H1 (cell line): ENCODE measurements at regions not wholly inside any gene's neighbourhood (a gene's known extent, or its start where the extent isn't known, plus 50 kb on each side); places are given as distances from the start of the nearest gene placed in this dataset.

ENCODE experiments used
- CTCF ChIA-PET: fragments of 300-600 bp; sonication (Branson Sonifier 250); formaldehyde crosslinking; loops from one replicate; lab custom pipeline; 2021; ENCODE audit not compliant: partially characterized antibody; lab: Charles Lee
- POLR2A ChIA-PET: fragments of 300-600 bp; sonication (Branson Sonifier 250); formaldehyde crosslinking; loops from one replicate; lab custom pipeline; 2021; ENCODE audit warnings: inconsistent platforms; ENCODE audit not compliant: partially characterized antibody; lab: Charles Lee
- DNase-seq, 2 experiments: peaks; one replicate each; pipeline versions ENCODE4 v3.0.0 to v3.0.0-alpha.2; 2010 to 2022; ENCODE audit warnings: low spot score in 2 of 2, low read depth in 1 of 2, mixed read lengths in 1 of 2
- FAIRE-seq: peaks from 2 replicates; lab custom pipeline; 2011; peaks lifted over from hg19 to GRCh38; lab: Jason Lieb, UNC
- H2AFZ ChIP-seq: 2 replicates; pipeline ENCODE4 v1.8.1; 2012; ENCODE audit warnings: low read length, inconsistent platforms
- H2AK5ac ChIP-seq: 2 replicates; pipeline ENCODE4 v1.6.1; 2013; ENCODE audit warnings: low read depth, low read length
- H2BK120ac ChIP-seq: replicated peaks from 2 replicates; pipeline ENCODE3; 2013; ENCODE audit warnings: low read depth, low read length, inconsistent platforms
- H2BK12ac ChIP-seq: 2 replicates; pipeline ENCODE4 v1.6.1; 2013; ENCODE audit warnings: low read depth, low read length
- H2BK15ac ChIP-seq: 2 replicates; pipeline ENCODE4 v1.6.1; 2013; ENCODE audit warnings: low read length
- H2BK20ac ChIP-seq: 2 replicates; pipeline ENCODE4 v1.6.1; 2013; ENCODE audit warnings: low read length
- H2BK5ac ChIP-seq: 2 replicates; pipeline ENCODE4 v1.6.1; 2013; ENCODE audit warnings: low read depth, low read length
- H3K14ac ChIP-seq: 2 replicates; pipeline ENCODE4 v1.6.1; 2013; ENCODE audit warnings: inconsistent platforms; ENCODE audit not compliant: insufficient read length
- H3K18ac ChIP-seq: 2 replicates; pipeline ENCODE4 v1.6.1; 2013; ENCODE audit warnings: low read length; ENCODE audit errors: extremely low read depth
- H3K23ac ChIP-seq: 2 replicates; pipeline ENCODE4 v1.6.1; 2013; ENCODE audit warnings: inconsistent platforms; ENCODE audit not compliant: insufficient read length
- H3K23me2 ChIP-seq: 2 replicates; pipeline ENCODE4 v1.6.1; 2013; ENCODE audit warnings: low read depth, low read length
- H3K27ac ChIP-seq: 2 replicates; pipeline ENCODE4 v1.6.1; 2011; ENCODE audit warnings: low read depth, low read length, inconsistent platforms
- H3K27me3 ChIP-seq, 4 experiments: replicated peaks in 1 of 4; 1 replicate in 1 of 4; 2 replicates in 3 of 4; pipeline versions ENCODE4 v1.6.1 to v1.8.1; 2011 to 2013; ENCODE audit warnings: low read length in 3 of 4, mild to moderate bottlenecking in 3 of 4, inconsistent platforms in 2 of 4, mixed read lengths in 2 of 4, moderate library complexity in 1 of 4; ENCODE audit not compliant: control insufficient read depth in 3 of 4, insufficient read depth in 3 of 4; ENCODE audit errors: extremely low read depth in 1 of 4
- H3K36me3 ChIP-seq, 4 experiments: 2 replicates each; pipeline versions ENCODE4 v1.6.1 to v1.8.1; 2011 to 2013; ENCODE audit warnings: mild to moderate bottlenecking in 4 of 4, low read length in 3 of 4, moderate library complexity in 2 of 4, control low read depth in 1 of 4, inconsistent platforms in 1 of 4; ENCODE audit not compliant: insufficient read depth in 4 of 4, control insufficient read depth in 2 of 4
- H3K4ac ChIP-seq: replicated peaks from 2 replicates; pipeline ENCODE3; 2013; ENCODE audit warnings: low read length, low read depth, mixed read lengths, inconsistent platforms; ENCODE audit not compliant: insufficient read length
- H3K4me1 ChIP-seq, 4 experiments: replicated peaks in 1 of 4; 1 replicate in 1 of 4; 2 replicates in 3 of 4; pipeline versions ENCODE4 v1.6.1 to v1.8.1; 2011 to 2013; ENCODE audit warnings: low read length in 3 of 4, inconsistent platforms in 2 of 4, mixed read lengths in 1 of 4; ENCODE audit not compliant: insufficient read depth in 4 of 4, control insufficient read depth in 3 of 4
- H3K4me2 ChIP-seq, 2 experiments: 2 replicates each; pipeline versions ENCODE4 v1.6.1 to v1.8.1; 2011 to 2013; ENCODE audit warnings: low read depth in 2 of 2, low read length in 2 of 2, control low read depth in 1 of 2, inconsistent platforms in 1 of 2, mild to moderate bottlenecking in 1 of 2; ENCODE audit not compliant: insufficient read depth in 1 of 2
- H3K4me3 ChIP-seq, 4 experiments: fragments of 200-600, 300-600 bp in 1 of 4; sonication (generic), shearing (Covaris generic), sonication (Bioruptor Twin) in 1 of 4; 2 replicates each; pipeline versions ENCODE4 v1.5.1 to v1.8.1; 2011 to 2016; ENCODE audit warnings: low read length in 4 of 4, low read depth in 3 of 4, control low read depth in 2 of 4, inconsistent platforms in 2 of 4, mild to moderate bottlenecking in 2 of 4, mixed read lengths in 1 of 4, moderate library complexity in 1 of 4; ENCODE audit not compliant: insufficient read depth in 2 of 4; ENCODE audit errors: extremely low read depth in 1 of 4
- H3K56ac ChIP-seq: replicated peaks from 2 replicates; pipeline ENCODE3; 2013; ENCODE audit warnings: low read depth, mild to moderate bottlenecking, mixed read lengths, low read length, inconsistent platforms; ENCODE audit not compliant: insufficient read length
- H3K79me1 ChIP-seq: 2 replicates; pipeline ENCODE4 v1.6.1; 2013; ENCODE audit warnings: low read depth, low read length, control low read depth
- H3K79me2 ChIP-seq, 2 experiments: 2 replicates each; pipeline versions ENCODE4 v1.6.1 to v1.8.1; 2012 to 2013; ENCODE audit warnings: low read length in 2 of 2, mild to moderate bottlenecking in 2 of 2, inconsistent platforms in 1 of 2; ENCODE audit not compliant: insufficient read depth in 2 of 2, control insufficient read depth in 1 of 2
- H3K9ac ChIP-seq, 4 experiments: replicated peaks in 1 of 4; 1 replicate in 1 of 4; 2 replicates in 3 of 4; pipeline versions ENCODE4 v1.6.1 to v1.8.1; 2011 to 2013; ENCODE audit warnings: low read depth in 3 of 4, low read length in 3 of 4, control low read depth in 2 of 4, mild to moderate bottlenecking in 2 of 4, moderate library complexity in 2 of 4, inconsistent platforms in 1 of 4; ENCODE audit errors: extremely low read depth in 1 of 4
- H3K9me3 ChIP-seq, 2 experiments: 2 replicates each; pipeline versions ENCODE4 v1.6.1 to v1.8.1; 2012 to 2013; ENCODE audit warnings: mild to moderate bottlenecking in 2 of 2, moderate library complexity in 2 of 2, control low read depth in 1 of 2, inconsistent platforms in 1 of 2, low read depth in 1 of 2, low read length in 1 of 2, mixed read lengths in 1 of 2; ENCODE audit not compliant: insufficient read depth in 2 of 2
- H4K20me1 ChIP-seq, 2 experiments: replicated peaks in 1 of 2; 2 replicates each; pipeline versions ENCODE3 to v1.8.1; 2011 to 2013; ENCODE audit warnings: inconsistent platforms in 2 of 2, low read length in 2 of 2, mild to moderate bottlenecking in 1 of 2; ENCODE audit not compliant: insufficient read depth in 2 of 2, control insufficient read depth in 1 of 2
- H4K5ac ChIP-seq: 2 replicates; pipeline ENCODE4 v1.6.1; 2013; ENCODE audit warnings: low read length, low read depth, mixed read lengths, inconsistent platforms; ENCODE audit not compliant: insufficient read length
- H4K8ac ChIP-seq: 2 replicates; pipeline ENCODE4 v1.8.0; 2013; ENCODE audit warnings: mild to moderate bottlenecking, moderate library complexity, low read length, inconsistent platforms; ENCODE audit not compliant: insufficient read depth; ENCODE audit errors: extremely low read depth
- H4K91ac ChIP-seq: replicated peaks from 2 replicates; pipeline ENCODE3; 2013; ENCODE audit warnings: low read length, mixed read lengths, inconsistent platforms; ENCODE audit not compliant: insufficient read length
- BACH1 ChIP-seq: IDR thresholded peaks from 2 replicates; pipeline ENCODE4 v1.6.1; 2012; ENCODE audit warnings: low read length, improper control_type of control experiment
- CHD2 ChIP-seq: IDR thresholded peaks from 2 replicates; pipeline ENCODE4 v1.6.1; 2012; ENCODE audit warnings: low read length, improper control_type of control experiment
- CTBP2 ChIP-seq: IDR thresholded peaks from 2 replicates; pipeline ENCODE4 v1.7.0; 2011; ENCODE audit warnings: borderline replicate concordance, mild to moderate bottlenecking, moderate library complexity, mixed read lengths, low read length; ENCODE audit not compliant: insufficient read depth, insufficient read length
- EZH2 ChIP-seq: fragments of 200-600 bp; sonication (generic); IDR thresholded peaks from 2 replicates; pipeline ENCODE4 v1.7.1; 2012; ENCODE audit warnings: low read depth, mild to moderate bottlenecking, moderate library complexity, low read length, inconsistent platforms; ENCODE audit not compliant: severe bottlenecking
- HDAC6 ChIP-seq: IDR thresholded peaks from one replicate; pipeline ENCODE4 v1.7.1; 2012; ENCODE audit warnings: low read depth, mild to moderate bottlenecking, inconsistent platforms, low read length, moderate library complexity
- KDM1A ChIP-seq: fragments of 200-600, 300-600 bp; sonication (generic); IDR thresholded peaks from 2 replicates; pipeline ENCODE4 v1.7.1; 2016; ENCODE audit warnings: mild to moderate bottlenecking, low read length, borderline replicate concordance
- MAX ChIP-seq: IDR thresholded peaks from 2 replicates; pipeline ENCODE4 v1.6.1; 2012; ENCODE audit warnings: inconsistent platforms
- PHF8 ChIP-seq: fragments of 200-600 bp; sonication (generic); conservative IDR thresholded peaks from 2 replicates; pipeline ENCODE4 v1.7.1; 2012; ENCODE audit warnings: low read depth, mild to moderate bottlenecking, inconsistent platforms, low read length, moderate library complexity
- RXRA ChIP-seq: IDR thresholded peaks from 2 replicates; pipeline ENCODE4 v1.6.1; 2011; ENCODE audit warnings: low read depth, mild to moderate bottlenecking, low read length, moderate library complexity; ENCODE audit not compliant: insufficient read depth
- SP1 ChIP-seq: IDR thresholded peaks from 2 replicates; pipeline ENCODE4 v1.6.1; 2011; ENCODE audit warnings: low read depth, low read length
- SP4 ChIP-seq: IDR thresholded peaks from 2 replicates; pipeline ENCODE4 v1.6.1; 2012; ENCODE audit warnings: low read length, inconsistent platforms
- SRF ChIP-seq: IDR thresholded peaks from 2 replicates; pipeline ENCODE4 v1.6.1; 2011; ENCODE audit warnings: mild to moderate bottlenecking, low read depth, low read length, moderate library complexity
- TAF7 ChIP-seq: optimal IDR thresholded peaks from 2 replicates; pipeline ENCODE3; 2011; ENCODE audit warnings: low read depth, mild to moderate bottlenecking, inconsistent platforms, low read length, moderate library complexity, borderline replicate concordance
- TCF12 ChIP-seq: IDR thresholded peaks from 2 replicates; pipeline ENCODE4 v1.6.1; 2011; ENCODE audit warnings: low read depth, mild to moderate bottlenecking, low read length
- WGBS, 2 experiments: shearing (Covaris generic) in 1 of 2; methylation state at CpG; one replicate each; pipeline versions ENCODE4 v1.1.6 to v1.1.7; 2013 to 2015; ENCODE audit warnings: low lambda C conversion rate in 2 of 2, mixed read lengths in 2 of 2, inconsistent platforms in 1 of 2, low coverage in 1 of 2, missing lambda C conversion rate in 1 of 2; ENCODE audit not compliant: insufficient replicate concordance in 2 of 2, insufficient coverage in 1 of 2, insufficient read length in 1 of 2; ENCODE audit errors: extremely low coverage in 1 of 2, missing lambda C conversion rate in 1 of 2; 5-methylcytosine and 5-hydroxymethylcytosine counted together

- H4K8ac ChIP-seq: no peak overlapping the region
- ChIA-PET CTCF (no interaction called here), POLR2A (no interaction called here)
- no peak for TF ChIP-seq RXRA
- no peak for TF ChIP-seq TCF12
- TF ChIP-seq MAX: no peak
- no peak for TF ChIP-seq TAF7
- no peak for TF ChIP-seq HDAC6
- no peak for TF ChIP-seq CTBP2
- TF ChIP-seq SRF: no peak
- TF ChIP-seq EZH2: no peak
- no peak for TF ChIP-seq BACH1
- no peak for TF ChIP-seq PHF8
- TF ChIP-seq CHD2: no peak
- no peak for TF ChIP-seq KDM1A
- TF ChIP-seq SP4: no peak
- TF ChIP-seq SP1: no peak
- H3K23me2 ChIP-seq: no peaks in the 10 kb centered on the region
- H4K91ac ChIP-seq: no peak overlapping the region
- H3K79me1 ChIP-seq: no peaks in the 10 kb centered on the region
- H3K9me3 ChIP-seq: no peaks in the 10 kb centered on the region
- H3K23ac ChIP-seq: no peak overlapping the region
- 100% methylated on average over 1 of the region's 1 CpG; no CpG with 5 or more reads in 1 of the 2 experiments for WGBS, 2 experiments
- H3K56ac ChIP-seq: no peak overlapping the region
- no peak overlapping the region for H2BK5ac ChIP-seq
- H3K14ac ChIP-seq: no peak overlapping the region
- H3K27me3 ChIP-seq: no peaks in the 10 kb centered on the region
- H3K9ac ChIP-seq: no peak overlapping the region
- FAIRE-seq: no peak
- no peak overlapping the region for H4K5ac ChIP-seq
- no peaks in the 10 kb centered on the region for H3K79me2 ChIP-seq
- no peak overlapping the region for H3K18ac ChIP-seq
- no peak for DNase-seq
- H3K36me3 ChIP-seq: no peaks in the 10 kb centered on the region
- no peak overlapping the region for H3K4ac ChIP-seq
- H3K27ac ChIP-seq: no peak overlapping the region
- no peak overlapping the region for H3K4me2 ChIP-seq
- no peaks in the 10 kb centered on the region for H3K4me1 ChIP-seq
- H2BK20ac ChIP-seq: no peak overlapping the region
- no peak overlapping the region for H3K4me3 ChIP-seq
- no peak overlapping the region for H2BK120ac ChIP-seq
- no peak overlapping the region for H2BK12ac ChIP-seq
- no peaks in the 10 kb centered on the region for H4K20me1 ChIP-seq
- no peak overlapping the region for H2BK15ac ChIP-seq
- H2AFZ ChIP-seq: no peak overlapping the region
- no peak overlapping the region for H2AK5ac ChIP-seq
Measured at GRCh38 chr13:84439108-84439507, 556.8 kb upstream of the SLITRK1 start.
